Omental fat pad (tissue), 3 donors: ENCODE measurements at regions not wholly inside any gene's neighbourhood (a gene's known extent, or its start where the extent isn't known, plus 50 kb on each side); places are given as distances from the start of the nearest gene placed in this dataset.

Experiments used
- ATAC-seq: fragments of 150-250 bp; one replicate; pipeline ENCODE4 v1.9.1; 2016; ENCODE audit warnings: mild to moderate bottlenecking, moderate library complexity; ENCODE audit not compliant: low FRiP score
- DNase-seq: peaks from one replicate; pipeline ENCODE4 v3.0.0-alpha.2; 2019; ENCODE audit warnings: low spot score
- CTCF ChIP-seq, 3 donors: fragments of 450-650 bp; IDR thresholded peaks; one replicate each; pipeline ENCODE4 v1.5.1; 2016 to 2017; ENCODE audit warnings: antibody characterized with exemption in 3 of 3, mild to moderate bottlenecking in 3 of 3, moderate library complexity in 2 of 3

GRCh38 chr4:162565730-162566129 lies 401.9 kb upstream of the FSTL5 start:
- ATAC-seq (no peak), DNase-seq (no peak)
- no peak for TF ChIP-seq CTCF (IDR thresholded peaks at IDR 0.05)

GRCh38 chr4:162560073-162560472 lies 396.3 kb upstream of the FSTL5 start:
- no peak for DNase-seq
- no peak for ATAC-seq
- no peak for TF ChIP-seq CTCF (IDR thresholded peaks at IDR 0.05)

GRCh38 chr4:162557516-162558106 lies 393.8 kb upstream of the FSTL5 start:
- no peak for ATAC-seq
- TF ChIP-seq CTCF (IDR thresholded peaks at IDR 0.05): no peak
- DNase-seq: no peak

- DNase-seq (no peak), ATAC-seq (no peak)
- no peak for TF ChIP-seq CTCF (IDR thresholded peaks at IDR 0.05)
Measured at GRCh38 chr4:162535121-162535520, 371.3 kb upstream of the FSTL5 start.

GRCh38 chr4:162523171-162523570 lies 359.4 kb upstream of the FSTL5 start:
- ATAC-seq (no peak), DNase-seq (no peak)
- no peak for TF ChIP-seq CTCF (IDR thresholded peaks at IDR 0.05)

- no peak for ATAC-seq
- DNase-seq: no peak
- TF ChIP-seq CTCF (IDR thresholded peaks at IDR 0.05): no peak
Measured at GRCh38 chr4:162522724-162523123, 358.9 kb upstream of the FSTL5 start.

GRCh38 chr4:162510937-162511336 lies 347.1 kb upstream of the FSTL5 start:
- no peak for DNase-seq
- no peak for ATAC-seq
- no peak for TF ChIP-seq CTCF (IDR thresholded peaks at IDR 0.05)
